ENCODE measurements at regions not wholly inside any gene's neighbourhood (a gene's known extent, or its start where the extent isn't known, plus 50 kb on each side); places are given as distances from the start of the nearest gene placed in this dataset.

DNA sequence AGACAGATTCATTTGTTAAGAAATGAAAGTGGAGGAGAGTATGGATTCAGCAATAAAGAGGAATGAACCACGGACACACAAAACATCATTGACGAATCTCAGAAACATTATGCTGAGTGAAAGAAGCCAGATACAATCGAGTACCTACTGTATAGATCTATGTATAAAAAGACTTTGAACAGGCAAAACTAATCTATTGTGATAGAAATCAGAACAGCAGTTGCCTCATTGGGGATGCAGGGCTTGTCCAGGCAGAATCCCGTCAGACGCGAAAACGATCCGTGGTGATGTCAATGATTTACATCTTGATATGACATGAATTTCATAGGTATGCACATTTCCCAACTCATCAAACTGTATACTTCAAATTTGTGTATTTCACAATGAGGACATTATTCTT, 265.2 kb downstream of the CBLN4 start:
- TF ChIP-seq, protein P1, sequence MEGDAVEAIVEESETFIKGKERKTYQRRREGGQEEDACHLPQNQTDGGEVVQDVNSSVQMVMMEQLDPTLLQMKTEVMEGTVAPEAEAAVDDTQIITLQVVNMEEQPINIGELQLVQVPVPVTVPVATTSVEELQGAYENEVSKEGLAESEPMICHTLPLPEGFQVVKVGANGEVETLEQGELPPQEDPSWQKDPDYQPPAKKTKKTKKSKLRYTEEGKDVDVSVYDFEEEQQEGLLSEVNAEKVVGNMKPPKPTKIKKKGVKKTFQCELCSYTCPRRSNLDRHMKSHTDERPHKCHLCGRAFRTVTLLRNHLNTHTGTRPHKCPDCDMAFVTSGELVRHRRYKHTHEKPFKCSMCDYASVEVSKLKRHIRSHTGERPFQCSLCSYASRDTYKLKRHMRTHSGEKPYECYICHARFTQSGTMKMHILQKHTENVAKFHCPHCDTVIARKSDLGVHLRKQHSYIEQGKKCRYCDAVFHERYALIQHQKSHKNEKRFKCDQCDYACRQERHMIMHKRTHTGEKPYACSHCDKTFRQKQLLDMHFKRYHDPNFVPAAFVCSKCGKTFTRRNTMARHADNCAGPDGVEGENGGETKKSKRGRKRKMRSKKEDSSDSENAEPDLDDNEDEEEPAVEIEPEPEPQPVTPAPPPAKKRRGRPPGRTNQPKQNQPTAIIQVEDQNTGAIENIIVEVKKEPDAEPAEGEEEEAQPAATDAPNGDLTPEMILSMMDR (conservative IDR thresholded peaks at IDR 0.05 in 1 of 2, IDR thresholded peaks at IDR 0.05 in 1 of 2; ENCODE audit: low read depth in 1 of 2, low read length in 2 of 2): no peak
- no peak for TF ChIP-seq EZH2 (IDR thresholded peaks at IDR 0.05; ENCODE audit: low read length, missing control alignments)

Data from fibroblast of lung (primary cell).